CD4-positive, CD25-positive, alpha-beta regulatory T cell (primary cell): ENCODE measurements at regions not wholly inside any gene's neighbourhood (a gene's known extent, or its start where the extent isn't known, plus 50 kb on each side); places are given as distances from the start of the nearest gene placed in this dataset.

ENCODE experiments used
- ATAC-seq, 2 donors: fragments of 150-1000 bp; cut with Tn5 transposase; one replicate each; pipeline ENCODE4 v1.10.0; 2021; ENCODE audit warnings: low read depth in 2 of 2, moderate number of reproducible peaks in 2 of 2, moderate library complexity in 1 of 2
- DNase-seq, 3 donors: peaks; one replicate each; pipeline versions ENCODE4 v3.0.0 to v3.0.0-alpha.2; 2012 to 2022; ENCODE audit warnings: mixed read lengths in 1 of 3
- H3K27ac ChIP-seq: one replicate; pipeline ENCODE4 v1.7.0; 2013; ENCODE audit warnings: mild to moderate bottlenecking, low read length; ENCODE audit not compliant: insufficient read depth, poor library complexity, severe bottlenecking
- H3K27me3 ChIP-seq: one replicate; pipeline ENCODE4 v1.7.0; 2013; ENCODE audit warnings: low read length; ENCODE audit not compliant: control insufficient read depth, insufficient read depth
- H3K36me3 ChIP-seq: one replicate; pipeline ENCODE4 v1.7.0; 2013; ENCODE audit warnings: mild to moderate bottlenecking, low read length, moderate library complexity; ENCODE audit not compliant: control insufficient read depth, insufficient read depth
- H3K4me1 ChIP-seq: 2 replicates; pipeline ENCODE4 v1.7.0; 2013; ENCODE audit warnings: mild to moderate bottlenecking, low read length; ENCODE audit not compliant: insufficient read depth, control insufficient read depth, poor library complexity, severe bottlenecking
- H3K4me3 ChIP-seq: one replicate; pipeline ENCODE4 v1.7.0; 2013; ENCODE audit warnings: low read depth, mild to moderate bottlenecking, low read length, moderate library complexity
- H3K9me3 ChIP-seq, 2 experiments: 1 replicate in 1 of 2; 2 replicates in 1 of 2; pipeline ENCODE4 v1.7.0; 2013; ENCODE audit warnings: low read length in 2 of 2, mild to moderate bottlenecking in 1 of 2, moderate library complexity in 1 of 2; ENCODE audit not compliant: control insufficient read depth in 2 of 2
- H3K27ac Mint-ChIP-seq, 3 donors: one replicate each; pipeline ENCODE4 v1.8.0; 2020 to 2022; ENCODE audit warnings: mild to moderate bottlenecking in 3 of 3, mixed read lengths in 3 of 3, moderate library complexity in 2 of 3
- H3K27me3 Mint-ChIP-seq: one replicate; pipeline ENCODE4 v1.8.0; 2022; ENCODE audit warnings: mild to moderate bottlenecking, mixed read lengths
- H3K36me3 Mint-ChIP-seq: one replicate; pipeline ENCODE4 v1.8.0; 2020; ENCODE audit warnings: mixed read lengths
- H3K4me1 Mint-ChIP-seq, 4 donors: one replicate each; pipeline ENCODE4 v1.8.0; 2020 to 2022; ENCODE audit warnings: mixed read lengths in 4 of 4, mild to moderate bottlenecking in 1 of 4
- H3K4me3 Mint-ChIP-seq, 4 donors: one replicate each; pipeline ENCODE4 v1.8.0; 2020 to 2022; ENCODE audit warnings: mild to moderate bottlenecking in 4 of 4, mixed read lengths in 4 of 4, moderate library complexity in 3 of 4
- H3K9me3 Mint-ChIP-seq, 7 donors: one replicate each; pipeline ENCODE4 v1.8.0; 2020 to 2022; ENCODE audit warnings: mixed read lengths in 7 of 7, mild to moderate bottlenecking in 3 of 7, moderate library complexity in 2 of 7

- no peaks in the 10 kb centered on the region for H3K4me1 ChIP-seq
- Mint-ChIP-seq H3K4me1 (no peaks in the 10 kb centered on the region), H3K27me3 (peaks cover 42% of the 10 kb centered on the region), H3K27ac (no peak overlapping the region), H3K4me3 (no peak overlapping the region), H3K36me3 (no peaks in the 10 kb centered on the region), H3K9me3 (peaks cover 0 to 15% (median 6%) of the 10 kb centered on the region in 7 donors)
- no peaks in the 10 kb centered on the region for H3K36me3 ChIP-seq
- H3K4me3 ChIP-seq, result no peak overlapping the region
- peaks cover 12 to 13% of the 10 kb centered on the region in 2 experiments for H3K9me3 ChIP-seq
- H3K27ac ChIP-seq, result no peak overlapping the region
- no peak for DNase-seq
- ATAC-seq, result no peak
- peaks cover 14% of the 10 kb centered on the region for H3K27me3 ChIP-seq
Measured at GRCh38 chr21:33158654-33159053, 71.1 kb upstream of the IFNAR2 start.

GRCh38 chr21:33162436-33162951 is 67.2 kb upstream of the IFNAR2 start:
- H3K27ac Mint-ChIP-seq, result no peak overlapping the region
- DNase-seq, result no peak
- H3K4me3 Mint-ChIP-seq, result no peak overlapping the region
- no peaks in the 10 kb centered on the region for H3K36me3 Mint-ChIP-seq
- H3K27me3 ChIP-seq, result peaks cover 12% of the 10 kb centered on the region
- H3K27me3 Mint-ChIP-seq, result peaks cover 20% of the 10 kb centered on the region
- H3K27ac ChIP-seq, result no peak overlapping the region
- no peak for ATAC-seq
- H3K36me3 ChIP-seq, result no peaks in the 10 kb centered on the region
- H3K9me3 Mint-ChIP-seq, result peaks cover 0 to 15% (median 10%) of the 10 kb centered on the region in 7 donors
- no peak overlapping the region for H3K4me3 ChIP-seq
- peaks cover 12 to 13% of the 10 kb centered on the region in 2 experiments for H3K9me3 ChIP-seq
- no peaks in the 10 kb centered on the region for H3K4me1 ChIP-seq
- no peaks in the 10 kb centered on the region for H3K4me1 Mint-ChIP-seq

DNA sequence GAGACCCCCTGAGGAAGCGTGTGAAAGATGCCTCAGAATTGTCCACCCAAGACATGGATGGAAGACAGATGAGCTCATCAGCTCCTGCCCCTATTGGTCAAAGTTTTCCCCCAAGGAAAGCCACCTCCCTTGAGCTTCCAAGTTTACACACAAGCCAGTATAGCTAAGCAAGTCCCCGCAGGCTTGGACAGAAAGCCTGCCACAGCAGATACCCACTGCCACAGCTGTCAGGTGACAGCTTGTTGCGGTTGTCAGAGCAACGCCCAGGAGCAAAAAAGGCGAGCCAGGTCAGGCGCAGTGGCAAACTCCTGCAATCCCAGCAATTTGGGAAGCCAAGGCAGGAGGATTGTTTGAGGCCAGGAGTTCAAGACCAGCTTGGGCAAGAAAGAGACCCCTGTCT is 60.9 kb upstream of the IFNAR2 start:
- no peak overlapping the region for H3K27ac ChIP-seq

DNA sequence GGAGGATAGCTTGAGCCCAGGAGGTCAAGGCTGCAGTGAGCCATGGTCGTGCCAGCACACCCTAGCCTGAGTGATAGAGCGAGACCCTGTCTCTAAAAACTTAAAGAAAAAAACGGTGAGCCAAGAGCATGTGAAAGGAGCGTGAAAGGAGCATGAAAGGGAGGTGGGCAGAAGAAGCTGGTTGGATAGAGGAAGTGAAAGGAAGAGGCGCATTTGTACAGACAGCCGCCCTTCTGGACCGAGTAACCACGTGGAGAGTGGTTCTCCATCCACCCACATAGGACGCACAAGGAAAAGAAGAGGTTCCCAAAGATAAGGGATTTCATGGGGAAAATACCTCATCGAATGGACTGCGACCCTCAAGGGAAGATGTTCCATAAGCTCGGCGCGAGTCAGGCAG is 60.4 kb upstream of the IFNAR2 start:
- Mint-ChIP-seq H3K36me3 (no peaks in the 10 kb centered on the region), H3K4me1 (peaks cover 0 to 3% (median 0%) of the 10 kb centered on the region in 4 donors), H3K27ac (peak overlapping the region in 1 of 3 donors; percentile 68), H3K9me3 (peaks cover 0 to 6% (median 0%) of the 10 kb centered on the region in 7 donors), H3K27me3 (peaks cover 23% of the 10 kb centered on the region), H3K4me3 (no peak overlapping the region)
- Histone ChIP-seq H3K36me3 (no peaks in the 10 kb centered on the region), H3K27ac (no peak overlapping the region), H3K27me3 (peaks cover 7% of the 10 kb centered on the region), H3K4me1 (no peaks in the 10 kb centered on the region), H3K9me3 (no peaks in the 10 kb centered on the region), H3K4me3 (no peak overlapping the region)
- DNase-seq (no peak), ATAC-seq (no peak)

More for the DNA sequence above, 60.9 kb upstream of the IFNAR2 start:
- no peaks in the 10 kb centered on the region for H3K36me3 ChIP-seq
- H3K4me3 Mint-ChIP-seq, result no peak overlapping the region
- H3K9me3 Mint-ChIP-seq, result peaks cover 0 to 8% (median 0%) of the 10 kb centered on the region in 7 donors
- H3K4me3 ChIP-seq, result no peak overlapping the region
- peaks cover 0 to 3% (median 0%) of the 10 kb centered on the region in 4 donors for H3K4me1 Mint-ChIP-seq
- H3K27ac Mint-ChIP-seq, result no peak overlapping the region
- H3K4me1 ChIP-seq, result no peaks in the 10 kb centered on the region
- peaks cover 7% of the 10 kb centered on the region for H3K27me3 ChIP-seq
- H3K27me3 Mint-ChIP-seq, result peaks cover 23% of the 10 kb centered on the region
- no peaks in the 10 kb centered on the region for H3K36me3 Mint-ChIP-seq
- H3K9me3 ChIP-seq, result no peaks in the 10 kb centered on the region
- no peak for DNase-seq
- ATAC-seq, result no peak

DNA sequence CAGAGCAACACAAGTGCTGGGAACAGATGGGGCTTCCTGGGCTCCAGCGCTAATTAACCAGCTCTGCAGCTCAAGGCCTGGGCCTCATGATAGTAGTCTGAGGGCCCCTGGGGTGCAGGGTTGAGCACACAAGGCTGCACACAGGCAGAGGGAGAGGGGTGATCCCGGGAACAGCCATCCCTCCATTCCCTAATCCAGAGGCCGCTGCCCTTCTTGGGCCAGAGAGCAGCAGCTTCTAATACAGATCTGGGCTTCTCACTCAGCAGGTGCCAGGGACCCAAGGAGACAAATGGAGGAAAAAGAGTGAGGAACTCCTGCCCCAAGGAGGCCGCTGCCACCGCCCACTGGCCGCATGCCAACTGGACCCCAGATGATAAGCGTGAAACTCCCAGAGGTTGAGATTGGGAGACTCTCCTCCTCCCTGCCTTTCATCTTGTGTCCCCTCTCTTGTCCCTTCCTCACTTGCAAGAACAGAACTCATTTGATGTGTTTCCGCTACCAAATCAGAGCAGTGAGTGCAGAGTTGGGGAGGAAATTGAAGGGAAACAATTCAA is 58.0 kb upstream of the IFNAR2 start:
- Mint-ChIP-seq H3K27me3 (peaks cover 27% of the 10 kb centered on the region), H3K27ac (peak overlapping the region in 1 of 3 donors; percentile 18), H3K4me3 (no peak overlapping the region), H3K4me1 (peaks cover 0 to 3% (median 0%) of the 10 kb centered on the region in 4 donors), H3K36me3 (no peaks in the 10 kb centered on the region), H3K9me3 (peaks cover 0 to 4% (median 0%) of the 10 kb centered on the region in 7 donors)
- no peak overlapping the region for H3K4me3 ChIP-seq
- no peaks in the 10 kb centered on the region for H3K4me1 ChIP-seq
- ATAC-seq (no peak), DNase-seq (no peak)
- H3K9me3 ChIP-seq, result no peaks in the 10 kb centered on the region
- H3K27ac ChIP-seq, result no peak overlapping the region
- H3K27me3 ChIP-seq, result peaks cover 7% of the 10 kb centered on the region
- H3K36me3 ChIP-seq, result no peaks in the 10 kb centered on the region

DNA sequence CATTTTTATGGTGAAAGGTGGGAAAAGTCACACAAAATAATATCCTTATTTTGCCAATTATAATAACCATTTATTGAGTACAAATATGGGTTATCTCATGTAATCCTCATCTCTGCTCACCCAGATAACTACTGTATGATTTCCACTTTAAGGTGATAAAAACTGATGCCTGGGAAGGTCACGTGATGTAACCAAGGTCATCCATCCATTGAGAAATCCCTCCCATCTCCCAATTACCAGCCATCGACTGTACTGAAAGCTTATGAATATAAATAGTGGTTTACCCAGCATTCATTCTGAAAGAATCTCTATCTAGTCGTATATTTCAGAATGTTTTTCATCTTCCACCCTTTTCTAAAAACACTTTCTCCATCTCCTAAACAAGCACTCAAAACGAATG is 55.0 kb upstream of the IFNAR2 start:
- H3K36me3 ChIP-seq, result no peaks in the 10 kb centered on the region
- DNase-seq (no peak), ATAC-seq (no peak)
- no peak overlapping the region for H3K4me3 ChIP-seq
- H3K27ac ChIP-seq, result no peak overlapping the region
- H3K4me3 Mint-ChIP-seq, result no peak overlapping the region
- H3K9me3 ChIP-seq, result no peaks in the 10 kb centered on the region
- H3K9me3 Mint-ChIP-seq, result no peaks in the 10 kb centered on the region
- no peak overlapping the region for H3K27ac Mint-ChIP-seq
- no peaks in the 10 kb centered on the region for H3K4me1 ChIP-seq
- H3K27me3 ChIP-seq, result peaks cover 7% of the 10 kb centered on the region
- peaks cover 23% of the 10 kb centered on the region for H3K27me3 Mint-ChIP-seq
- H3K36me3 Mint-ChIP-seq, result no peaks in the 10 kb centered on the region
- no peaks in the 10 kb centered on the region for H3K4me1 Mint-ChIP-seq
